Kidney (tissue), 13 donors: ENCODE measurements at regions not wholly inside any gene's neighbourhood (a gene's known extent, or its start where the extent isn't known, plus 50 kb on each side); places are given as distances from the start of the nearest gene placed in this dataset.

Experiments
- DNase-seq, 5 donors: peaks; one replicate each; pipeline ENCODE4 v3.0.0-alpha.2; 2013 to 2020
- FAIRE-seq: peaks from 2 replicates; lab custom pipeline; 2012; peaks lifted over from hg19 to GRCh38; lab: Jason Lieb, UNC
- H3K27ac ChIP-seq, 2 donors: one replicate each; pipeline ENCODE4 v1.7.0; 2013; ENCODE audit warnings: low read depth in 2 of 2, low read length in 2 of 2, inconsistent platforms in 1 of 2
- H3K27me3 ChIP-seq: one replicate; pipeline ENCODE4 v1.7.1; 2013; ENCODE audit warnings: low read length, inconsistent platforms; ENCODE audit not compliant: control insufficient read depth, insufficient read depth
- H3K36me3 ChIP-seq, 3 donors: one replicate each; pipeline versions ENCODE4 v1.7.0 to v1.7.1; 2013; ENCODE audit warnings: low read length in 3 of 3, control low read depth in 1 of 3, inconsistent platforms in 1 of 3; ENCODE audit not compliant: insufficient read depth in 3 of 3, control insufficient read depth in 2 of 3
- H3K4me1 ChIP-seq, 3 donors: one replicate each; pipeline versions ENCODE4 v1.7.0 to v1.7.1; 2013; ENCODE audit warnings: low read length in 3 of 3, inconsistent platforms in 1 of 3, low read depth in 1 of 3; ENCODE audit not compliant: control insufficient read depth in 2 of 3, insufficient read depth in 2 of 3
- H3K4me3 ChIP-seq, 3 donors: one replicate each; pipeline versions ENCODE4 v1.7.0 to v1.8.1; 2013; ENCODE audit warnings: low read length in 3 of 3, control low read depth in 1 of 3, inconsistent platforms in 1 of 3
- H3K9ac ChIP-seq, 3 donors: one replicate each; pipeline versions ENCODE4 v1.7.0 to v1.7.1; 2013; ENCODE audit warnings: low read length in 3 of 3, control low read depth in 1 of 3, inconsistent platforms in 1 of 3
- H3K9me3 ChIP-seq, 3 donors: one replicate each; pipeline versions ENCODE4 v1.7.0 to v1.7.1; 2013; ENCODE audit warnings: low read length in 3 of 3, control low read depth in 1 of 3, inconsistent platforms in 1 of 3; ENCODE audit not compliant: control insufficient read depth in 2 of 3, insufficient read depth in 1 of 3
- CTCF ChIP-seq: IDR thresholded peaks from 3 replicates; pipeline ENCODE4 v1.5.1; 2012; ENCODE audit warnings: mild to moderate bottlenecking, moderate library complexity, borderline replicate concordance; ENCODE audit not compliant: insufficient read depth; ENCODE audit errors: extremely low read depth
- intact Hi-C: fragments of 100-400 bp; cut with DNase I; formaldehyde crosslinking; loops from one replicate; pipeline ENCODE4 v1.11.1; 2022
- donor health status: control.
- donor health status: control.
- donor health status: control.
- donor health status: control.
- donor health status: control.
- donor health status: DM: yes; HTN: yes; CAD: no.
- donor health status: Normal renal cell carcinoma (clear cell type).

DNA sequence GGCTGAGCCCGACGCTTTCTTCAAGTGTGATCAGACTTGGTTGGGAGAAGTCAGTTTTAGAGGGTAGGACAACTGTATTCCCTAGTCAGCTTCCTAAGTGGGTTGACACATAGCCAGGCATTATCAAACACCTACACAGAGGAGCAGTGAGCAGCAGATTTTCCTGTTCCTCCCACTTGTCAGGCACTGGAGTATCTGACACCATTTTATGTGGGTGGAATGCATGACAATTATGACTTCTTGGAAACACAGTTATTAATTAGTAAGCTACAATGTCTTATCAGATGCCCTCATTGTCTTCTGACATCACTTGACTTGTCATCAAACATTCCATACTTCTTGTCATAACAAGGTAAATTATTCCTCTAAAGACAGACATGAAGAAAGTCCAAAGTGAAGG lies 124.9 kb downstream of the IRX2 start:
- Histone ChIP-seq H3K4me3 (no peak overlapping the region), H3K9ac (no peak overlapping the region), H3K9me3 (no peaks in the 10 kb centered on the region), H3K4me1 (no peaks in the 10 kb centered on the region), H3K36me3 (no peaks in the 10 kb centered on the region), H3K27me3 (peaks cover 5% of the 10 kb centered on the region), H3K27ac (no peak overlapping the region)
- no peak for FAIRE-seq
- no peak for DNase-seq
- no peak for TF ChIP-seq CTCF
- intact Hi-C loops: no loop called here

GRCh38 chr5:2622866-2623265 lies 128.6 kb downstream of the IRX2 start:
- H3K9ac ChIP-seq: no peak overlapping the region
- H3K4me3 ChIP-seq: no peak overlapping the region
- no peaks in the 10 kb centered on the region for H3K4me1 ChIP-seq
- H3K9me3 ChIP-seq: no peaks in the 10 kb centered on the region
- no peaks in the 10 kb centered on the region for H3K36me3 ChIP-seq
- no peak for TF ChIP-seq CTCF
- H3K27me3 ChIP-seq: no peaks in the 10 kb centered on the region
- intact Hi-C loops: no loop called here
- no peak overlapping the region for H3K27ac ChIP-seq
- DNase-seq: no peak
- no peak for FAIRE-seq

- Histone ChIP-seq H3K9me3 (no peaks in the 10 kb centered on the region), H3K36me3 (no peaks in the 10 kb centered on the region), H3K4me3 (no peak overlapping the region), H3K27ac (no peak overlapping the region), H3K9ac (no peak overlapping the region), H3K27me3 (no peaks in the 10 kb centered on the region), H3K4me1 (no peaks in the 10 kb centered on the region)
- FAIRE-seq (no peak), DNase-seq (no peak)
- no peak for TF ChIP-seq CTCF
- intact Hi-C loops: no loop called here
Observed at GRCh38 chr5:2621631-2622030, 129.8 kb downstream of the IRX2 start.

- H3K4me3 ChIP-seq: no peak overlapping the region
- H3K36me3 ChIP-seq: no peaks in the 10 kb centered on the region
- H3K27me3 ChIP-seq: no peaks in the 10 kb centered on the region
- H3K27ac ChIP-seq: no peak overlapping the region
- H3K4me1 ChIP-seq: no peaks in the 10 kb centered on the region
- no peak overlapping the region for H3K9ac ChIP-seq
- intact Hi-C loops: no loop called here
- no peak for TF ChIP-seq CTCF
- no peaks in the 10 kb centered on the region for H3K9me3 ChIP-seq
- DNase-seq (no peak), FAIRE-seq (no peak)
Observed at GRCh38 chr5:2619216-2619615, 132.3 kb downstream of the IRX2 start.
